K562 (cell line): ENCODE measurements at regions not wholly inside any gene's neighbourhood (a gene's known extent, or its start where the extent isn't known, plus 50 kb on each side); places are given as distances from the start of the nearest gene placed in this dataset.

Experiments
- ATAC-seq: fragments of 200-7000 bp; cut with Tn5 transposase; 3 replicates; pipeline ENCODE4 v1.9.1; 2020; ENCODE audit warnings: moderate library complexity
- BruUV-seq: library from RNA; stranded (reverse); fragments of 400-500 nt; replicated peaks from 2 replicates; lab custom pipeline; 2021; lab: Mats Ljungman, UMichigan
- CTCF ChIA-PET: fragments of 300-600 bp; formaldehyde crosslinking; extraction: SDS; loops from one replicate; lab custom pipeline; 2021; ENCODE audit warnings: low intra/inter-chr PET ratio; lab: Yijun Ruan, JAX
- POLR2A ChIA-PET: fragments of 300-600, 350-650 bp; sonication (Branson Sonifier 250); formaldehyde crosslinking; extraction: SDS; loops from one replicate; lab custom pipeline; 2021; ENCODE audit warnings: antibody characterized with exemption, inconsistent platforms; lab: Yijun Ruan, JAX
- DNase-seq, 4 experiments: peaks; one replicate each; pipeline versions ENCODE4 v3.0.0 to v3.0.0-alpha.2; 2011 to 2018; ENCODE audit warnings: low spot score in 3 of 4, mixed read lengths in 3 of 4; ENCODE audit errors: extremely low read depth in 1 of 4
- FAIRE-seq: peaks from 2 replicates; lab custom pipeline; 2011; peaks lifted over from hg19 to GRCh38; lab: Jason Lieb, UNC
- H2AFZ ChIP-seq: 2 replicates; pipeline ENCODE4 v1.6.0; 2011; ENCODE audit warnings: low read depth, low read length, control low read depth, inconsistent platforms
- H3K27ac ChIP-seq: fragments of 200-600 bp; 3 replicates; pipeline ENCODE4 v1.8.0; 2011; ENCODE audit warnings: low read depth, mild to moderate bottlenecking, control low read depth, inconsistent platforms, low read length, moderate library complexity, mixed read lengths; ENCODE audit errors: extremely low read depth
- H3K27me3 ChIP-seq, 2 experiments: fragments of 300-600 bp in 1 of 2; 2 replicates in 1 of 2; 3 replicates in 1 of 2; pipeline versions ENCODE4 v1.6.0 to v1.8.0; 2011; ENCODE audit warnings: inconsistent platforms in 2 of 2, low read length in 2 of 2, mild to moderate bottlenecking in 1 of 2, mixed read lengths in 1 of 2, moderate library complexity in 1 of 2; ENCODE audit not compliant: control insufficient read depth in 2 of 2, insufficient read depth in 2 of 2
- H3K36me3 ChIP-seq: fragments of 300-600 bp; 3 replicates; pipeline ENCODE4 v1.8.0; 2011; ENCODE audit warnings: mild to moderate bottlenecking, low read length, inconsistent platforms; ENCODE audit not compliant: control insufficient read depth, insufficient read depth
- H3K4me1 ChIP-seq, 2 experiments: fragments of 200-600 bp in 1 of 2; replicated peaks in 1 of 2; 2 replicates in 1 of 2; 3 replicates in 1 of 2; pipeline versions ENCODE4 v1.5.1 to v1.8.0; 2011; ENCODE audit warnings: inconsistent platforms in 2 of 2, low read length in 2 of 2, mild to moderate bottlenecking in 1 of 2, mixed read lengths in 1 of 2, moderate library complexity in 1 of 2; ENCODE audit not compliant: control insufficient read depth in 2 of 2, insufficient read depth in 2 of 2
- H3K4me2 ChIP-seq: 2 replicates; pipeline ENCODE4 v1.6.1; 2011; ENCODE audit warnings: low read length, control low read depth, inconsistent platforms, mixed read lengths; ENCODE audit not compliant: insufficient read depth
- H3K4me3 ChIP-seq: fragments of 200-600 bp; sonication (generic), shearing (Covaris generic); 2 replicates; pipeline ENCODE4 v1.5.1; 2016; ENCODE audit warnings: control low read depth, inconsistent platforms
- H3K79me2 ChIP-seq: fragments of 200-600 bp; 3 replicates; pipeline ENCODE4 v1.8.0; 2011; ENCODE audit warnings: low read length, inconsistent platforms; ENCODE audit not compliant: control insufficient read depth, insufficient read depth
- H3K9ac ChIP-seq, 2 experiments: 2 replicates each; pipeline versions ENCODE4 v1.6.0 to v1.6.1; 2011; ENCODE audit warnings: low read depth in 2 of 2, low read length in 2 of 2, control low read depth in 1 of 2, inconsistent platforms in 1 of 2, mild to moderate bottlenecking in 1 of 2, mixed read lengths in 1 of 2; ENCODE audit not compliant: insufficient read depth in 1 of 2
- H3K9me1 ChIP-seq: one replicate; pipeline ENCODE4 v1.6.0; 2011; ENCODE audit warnings: inconsistent platforms, mild to moderate bottlenecking, low read length, moderate library complexity; ENCODE audit not compliant: control insufficient read depth, insufficient read depth
- H3K9me3 ChIP-seq: replicated peaks from 2 replicates; pipeline ENCODE4 v1.5.1; 2011; ENCODE audit warnings: low read depth, low read length, inconsistent platforms; ENCODE audit not compliant: control insufficient read depth, insufficient read depth
- H4K20me1 ChIP-seq: replicated peaks from 2 replicates; pipeline ENCODE4 v1.6.1; 2011; ENCODE audit warnings: low read length, inconsistent platforms, mixed read lengths; ENCODE audit not compliant: control insufficient read depth, insufficient read depth
- ATF6 ChIP-seq: sonication (generic); formaldehyde crosslinking; IDR thresholded peaks from 2 replicates; pipeline ENCODE4 v1.4.0; 2020; ENCODE audit warnings: mild to moderate bottlenecking, missing genetic modification reagents
- BACH1 ChIP-seq: fragments of 200-800 bp; sonication (Bioruptor generic); IDR thresholded peaks from 2 replicates; pipeline ENCODE4 v1.6.1; 2016; ENCODE audit warnings: missing genetic modification characterization, missing compliant biosample characterization
- DLX4 ChIP-seq: fragments of 250-450 bp; sonication (Bioruptor Pico); IDR thresholded peaks from 2 replicates; pipeline ENCODE4 v1.6.1; 2021; ENCODE audit warnings: mild to moderate bottlenecking
- ELK1 ChIP-seq: sonication (generic); formaldehyde crosslinking; IDR thresholded peaks from 2 replicates; pipeline ENCODE4 v1.8.1; 2022; ENCODE audit warnings: missing genetic modification reagents
- HOMEZ ChIP-seq: fragments of 250-450 bp; sonication (Bioruptor Pico); IDR thresholded peaks from 2 replicates; pipeline ENCODE4 v1.4.0; 2020; ENCODE audit warnings: mild to moderate bottlenecking, moderate library complexity
- HSF4 ChIP-seq: fragments of 250-450 bp; sonication (Bioruptor Pico); IDR thresholded peaks from 2 replicates; pipeline ENCODE4 v2.1.2; 2022; ENCODE audit warnings: mild to moderate bottlenecking, moderate library complexity, borderline replicate concordance
- KAT7 ChIP-seq: sonication (generic); formaldehyde crosslinking; IDR thresholded peaks from 2 replicates; pipeline ENCODE4 v1.8.0; 2022; ENCODE audit warnings: missing genetic modification reagents, mild to moderate bottlenecking, borderline replicate concordance
- KDM4B ChIP-seq, 2 experiments: fragments of 450-650 bp in 1 of 2; sonication (generic) in 1 of 2; IDR thresholded peaks; 2 replicates each; pipeline ENCODE4 v1.6.1; 2016 to 2017; ENCODE audit warnings: borderline replicate concordance in 2 of 2, antibody characterized with exemption in 1 of 2, low read depth in 1 of 2, mild to moderate bottlenecking in 1 of 2
- L3MBTL2 ChIP-seq: fragments of 450-650 bp; IDR thresholded peaks from 2 replicates; pipeline ENCODE4 v1.6.1; 2016; ENCODE audit warnings: mild to moderate bottlenecking, moderate library complexity
- MCM2 ChIP-seq: fragments of 450-650 bp; IDR thresholded peaks from 2 replicates; pipeline ENCODE4 v1.6.1; 2017; ENCODE audit warnings: low read depth, mild to moderate bottlenecking
- RBM14 ChIP-seq: fragments of 200-400 bp; formaldehyde crosslinking; IDR thresholded peaks from 2 replicates; pipeline ENCODE4 v1.6.1; 2018; ENCODE audit warnings: low read depth, mild to moderate bottlenecking, low read length, moderate library complexity, borderline replicate concordance; ENCODE audit not compliant: insufficient read depth
- THRA ChIP-seq: fragments of 450-650 bp; IDR thresholded peaks from 2 replicates; pipeline ENCODE4 v1.6.1; 2017; ENCODE audit warnings: mild to moderate bottlenecking, moderate library complexity
- ZNF282 ChIP-seq: sonication (generic); formaldehyde crosslinking; IDR thresholded peaks from 2 replicates; pipeline ENCODE4 v1.8.1; 2023; ENCODE audit warnings: missing genetic modification reagents
- WGBS: fragments of 100-300 bp; shearing (Covaris generic); methylation state at CpG from one replicate; pipeline ENCODE4 v1.1.6; 2016; ENCODE audit warnings: low coverage, mixed read lengths; ENCODE audit not compliant: insufficient coverage; ENCODE audit errors: missing lambda C conversion rate; 5-methylcytosine and 5-hydroxymethylcytosine counted together
- in situ Hi-C: fragments of 300-500 bp; cut with MboI; formaldehyde crosslinking; loops from 4 replicates; pipeline ENCODE4 v1.15.0; 2018; ENCODE audit warnings: inconsistent platforms, mixed read lengths
- intact Hi-C: fragments of 100-400 bp; cut with micrococcal nuclease; formaldehyde crosslinking; loops from 2 replicates; pipeline ENCODE4 v1.14.2; 2022

GRCh38 chr5:6321078-6321477, 57.3 kb downstream of the MED10 start (continued):
- no peak for TF ChIP-seq DLX4 (CRISPR knock-in tag)
- no peak for TF ChIP-seq ELK1 (CRISPR knock-in tag)
- no peak for TF ChIP-seq KAT7 (CRISPR knock-in tag)
- no peak for TF ChIP-seq ZNF282 (CRISPR knock-in tag)
- TF ChIP-seq KDM4B (IDR thresholded peaks at IDR 0.05; ENCODE audit: borderline replicate concordance in 2 of 2, low read depth in 1 of 2), result no peak

- peaks cover 5% of the 10 kb centered on the region for H4K20me1 ChIP-seq
- intact Hi-C loops (no loop called here), in situ Hi-C loops (no loop called here)
- H3K4me1 ChIP-seq, result peaks cover 0 to 3% of the 10 kb centered on the region in 2 experiments; a peak in 1 of 5 replicates
- no TSS peak for BruUV-seq
- H3K9me3 ChIP-seq, result no peaks in the 10 kb centered on the region
- no peaks in the 10 kb centered on the region for H3K9me1 ChIP-seq
- no peak overlapping the region for H2AFZ ChIP-seq
- WGBS, result 25% methylated on average over 8 of the region's 8 CpGs
- no peak overlapping the region for H3K27ac ChIP-seq
- no peak overlapping the region for H3K4me2 ChIP-seq
- ATAC-seq (no peak), FAIRE-seq (no peak), DNase-seq (no peak)
- H3K9ac ChIP-seq, result no peak overlapping the region
- no peak overlapping the region for H3K4me3 ChIP-seq
- no peaks in the 10 kb centered on the region for H3K36me3 ChIP-seq
- ChIA-PET POLR2A (no interaction called here), CTCF (no interaction called here)
- H3K79me2 ChIP-seq, result no peaks in the 10 kb centered on the region
- 0 out of 5 replicates have a peak, but pooled peaks cover 0 to 7% of the 10 kb centered on the region in 2 experiments for H3K27me3 ChIP-seq
- TF ChIP-seq RBM14, result no peak
- TF ChIP-seq ATF6 (CRISPR knock-in tag), result no peak
- no peak for TF ChIP-seq HSF4
- no peak for TF ChIP-seq MCM2
- no peak for TF ChIP-seq BACH1
- no peak for TF ChIP-seq L3MBTL2
- no peak for TF ChIP-seq HOMEZ
- no peak for TF ChIP-seq THRA
These were observed 59.2 kb downstream of the MED10 start for GRCh38 chr5:6319116-6319515.
